ENCODE measurements at regions not wholly inside any gene's neighbourhood (a gene's known extent, or its start where the extent isn't known, plus 50 kb on each side); places are given as distances from the start of the nearest gene placed in this dataset.

- no peak for DNase-seq (ENCODE audit: low read depth)
- TF ChIP-seq, protein P1, sequence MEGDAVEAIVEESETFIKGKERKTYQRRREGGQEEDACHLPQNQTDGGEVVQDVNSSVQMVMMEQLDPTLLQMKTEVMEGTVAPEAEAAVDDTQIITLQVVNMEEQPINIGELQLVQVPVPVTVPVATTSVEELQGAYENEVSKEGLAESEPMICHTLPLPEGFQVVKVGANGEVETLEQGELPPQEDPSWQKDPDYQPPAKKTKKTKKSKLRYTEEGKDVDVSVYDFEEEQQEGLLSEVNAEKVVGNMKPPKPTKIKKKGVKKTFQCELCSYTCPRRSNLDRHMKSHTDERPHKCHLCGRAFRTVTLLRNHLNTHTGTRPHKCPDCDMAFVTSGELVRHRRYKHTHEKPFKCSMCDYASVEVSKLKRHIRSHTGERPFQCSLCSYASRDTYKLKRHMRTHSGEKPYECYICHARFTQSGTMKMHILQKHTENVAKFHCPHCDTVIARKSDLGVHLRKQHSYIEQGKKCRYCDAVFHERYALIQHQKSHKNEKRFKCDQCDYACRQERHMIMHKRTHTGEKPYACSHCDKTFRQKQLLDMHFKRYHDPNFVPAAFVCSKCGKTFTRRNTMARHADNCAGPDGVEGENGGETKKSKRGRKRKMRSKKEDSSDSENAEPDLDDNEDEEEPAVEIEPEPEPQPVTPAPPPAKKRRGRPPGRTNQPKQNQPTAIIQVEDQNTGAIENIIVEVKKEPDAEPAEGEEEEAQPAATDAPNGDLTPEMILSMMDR (conservative IDR thresholded peaks at IDR 0.05; ENCODE audit: low read depth, low read length): no peak
- H3K4me3 ChIP-seq (ENCODE audit: low read length): no peak overlapping the region
Measured at GRCh38 chr4:181432335-181432734, 810.9 kb upstream of the TENM3 start.

DNA sequence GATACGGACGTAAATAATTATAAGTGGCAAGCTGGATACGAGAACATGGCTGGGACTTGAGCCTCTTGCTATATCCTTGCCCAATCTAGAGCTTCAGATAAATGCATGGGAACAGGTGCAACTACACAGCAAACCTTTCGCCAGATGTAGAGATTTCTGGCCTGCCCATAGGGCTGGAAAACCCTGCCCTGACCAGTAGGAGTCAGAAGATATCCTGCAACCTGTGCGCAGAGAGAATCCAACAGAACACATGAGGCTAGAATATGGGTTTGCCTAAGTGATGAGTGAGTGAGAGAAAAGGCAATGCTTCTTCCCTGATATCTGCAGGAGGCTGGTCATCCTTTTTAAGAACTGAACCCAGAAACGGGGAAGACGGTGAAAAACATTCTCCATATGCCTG, 805.3 kb upstream of the TENM3 start:
- DNase-seq (ENCODE audit: low read depth): no peak
- TF ChIP-seq, protein P1 (conservative IDR thresholded peaks at IDR 0.05; ENCODE audit: low read depth, low read length): no peak
- no peak overlapping the region for H3K4me3 ChIP-seq (ENCODE audit: low read length)

DNA sequence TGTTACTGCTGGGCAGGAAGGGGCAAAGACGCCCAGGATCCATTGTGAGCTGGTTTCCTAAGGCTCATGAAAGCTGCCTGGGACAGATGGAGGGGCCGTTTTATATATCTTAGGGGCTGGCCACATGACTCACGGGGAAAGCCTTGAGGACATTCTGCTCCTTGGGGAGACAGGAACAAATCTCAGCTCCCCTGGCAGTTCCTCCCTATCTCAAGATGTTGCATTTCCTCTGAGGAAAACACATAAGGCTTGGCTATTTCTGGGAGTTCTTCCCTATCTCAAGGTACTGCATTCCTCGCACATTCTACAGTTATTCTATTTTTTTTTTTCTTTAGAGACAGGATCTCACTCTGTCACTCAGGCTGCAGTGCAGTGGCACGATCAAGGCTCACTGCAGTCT, 804.6 kb upstream of the TENM3 start:
- H3K4me3 ChIP-seq (ENCODE audit: low read length): no peak overlapping the region
- TF ChIP-seq, protein P1 (conservative IDR thresholded peaks at IDR 0.05; ENCODE audit: low read depth, low read length): no peak
- no peak for DNase-seq (ENCODE audit: low read depth)

DNA sequence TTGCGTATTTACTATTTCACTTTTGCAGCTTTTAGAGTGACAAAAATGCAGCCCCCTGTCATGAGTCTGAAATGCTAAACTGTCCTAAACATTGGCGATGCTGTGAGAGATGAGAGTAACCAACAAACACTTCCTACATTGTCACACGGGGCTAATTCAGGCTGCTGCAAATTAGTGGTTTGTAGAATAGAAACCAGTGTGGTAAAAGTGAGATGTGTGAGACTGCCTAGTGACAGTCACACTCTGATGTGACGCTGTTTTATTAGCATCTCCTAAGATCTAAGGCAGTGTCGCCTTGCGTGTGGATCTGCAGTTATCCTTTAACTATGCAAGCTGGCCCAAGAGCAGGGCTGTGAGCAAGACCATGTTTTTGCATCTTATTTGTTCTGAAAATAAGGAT, 800.2 kb upstream of the TENM3 start:
- TF ChIP-seq, protein P1 (conservative IDR thresholded peaks at IDR 0.05; ENCODE audit: low read depth, low read length): no peak
- DNase-seq (ENCODE audit: low read depth): no peak
- no peak overlapping the region for H3K4me3 ChIP-seq (ENCODE audit: low read length)

GRCh38 chr4:181465826-181466225, 777.4 kb upstream of the TENM3 start:
- DNase-seq (ENCODE audit: low read depth): no peak
- TF ChIP-seq, protein P1 (conservative IDR thresholded peaks at IDR 0.05; ENCODE audit: low read depth, low read length): no peak
- H3K4me3 ChIP-seq (ENCODE audit: low read length): no peak overlapping the region

GRCh38 chr4:181468451-181468850, 774.8 kb upstream of the TENM3 start:
- TF ChIP-seq, protein P1 (conservative IDR thresholded peaks at IDR 0.05; ENCODE audit: low read depth, low read length): no peak
- H3K4me3 ChIP-seq (ENCODE audit: low read length): no peak overlapping the region
- no peak for DNase-seq (ENCODE audit: low read depth)

DNA sequence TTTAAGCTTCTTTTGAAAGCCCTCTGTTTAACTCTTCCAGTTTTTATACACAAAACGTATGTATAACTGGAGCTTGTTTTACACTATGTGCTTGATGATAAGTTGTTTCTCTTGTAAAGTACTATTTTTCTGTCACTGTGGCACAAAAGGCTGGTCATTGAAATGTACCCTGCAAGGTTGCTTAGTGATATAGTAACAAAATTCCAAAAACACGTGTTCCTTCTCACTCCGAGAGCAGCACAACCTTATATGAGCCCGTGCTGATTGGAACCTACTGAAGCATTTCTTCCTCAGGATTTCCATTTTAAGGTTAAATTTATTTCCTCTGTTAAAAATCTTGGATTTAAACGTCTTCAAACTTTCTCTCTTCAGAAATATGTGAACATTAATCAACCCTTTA, 772.9 kb upstream of the TENM3 start:
- TF ChIP-seq, protein P1 (conservative IDR thresholded peaks at IDR 0.05; ENCODE audit: low read depth, low read length): no peak
- no peak for DNase-seq (ENCODE audit: low read depth)
- H3K4me3 ChIP-seq (ENCODE audit: low read length): no peak overlapping the region

Data from retinal pigment epithelial cell (primary cell).